ENCODE measurements at regions not wholly inside any gene's neighbourhood (a gene's known extent, or its start where the extent isn't known, plus 50 kb on each side); places are given as distances from the start of the nearest gene placed in this dataset.

DNA sequence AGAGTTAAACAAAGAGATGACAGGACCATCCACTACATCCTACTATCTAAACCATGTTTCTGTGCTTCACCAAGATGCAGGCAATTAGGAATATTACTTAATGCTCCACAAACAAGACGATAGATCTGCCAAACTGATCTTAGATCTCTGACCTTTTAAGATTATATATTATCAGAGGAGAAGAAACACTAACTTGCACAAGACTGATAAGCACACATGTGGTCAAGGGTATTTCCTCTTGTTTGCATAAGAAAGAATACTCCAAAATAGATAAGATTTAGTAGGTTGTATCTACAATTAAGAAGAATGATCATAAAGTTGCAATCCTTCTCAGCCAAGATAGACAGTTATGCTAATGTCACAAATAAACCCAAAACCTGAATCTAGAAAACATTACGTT lies 601.0 kb upstream of the ACO1 start:
- H3K27ac Mint-ChIP-seq, result no peak overlapping the region
- H3K23me2 ChIP-seq (ENCODE audit: insufficient read length, low read depth, low read length, poor library complexity, severe bottlenecking), result no peaks in the 10 kb centered on the region
- no peak overlapping the region for H2BK20ac ChIP-seq (ENCODE audit: low read depth, low read length, poor library complexity, severe bottlenecking)
- WGBS (ENCODE audit: extremely low coverage, insufficient read length, low lambda C conversion rate), result no CpG with 5 or more reads among the region's 2 CpGs
- no peaks in the 10 kb centered on the region for H3K79me1 ChIP-seq (ENCODE audit: insufficient read depth, low read depth, low read length, poor library complexity, severe bottlenecking)
- peaks cover 22 to 44% (median 32%) of the 10 kb centered on the region in 3 experiments for H3K36me3 Mint-ChIP-seq (ENCODE audit: insufficient read depth in 1 of 3, low read depth in 3 of 3)
- H3K4me1 Mint-ChIP-seq, result no peaks in the 10 kb centered on the region
- H2BK120ac ChIP-seq (ENCODE audit: low read depth, low read length, poor library complexity, severe bottlenecking), result no peak overlapping the region
- H3T11ph ChIP-seq (ENCODE audit: low read length), result no peak overlapping the region
- H3K23ac ChIP-seq (ENCODE audit: insufficient read length, low read depth, low read length), result no peak overlapping the region
- no peaks in the 10 kb centered on the region for H4K20me1 ChIP-seq (ENCODE audit: control insufficient read depth, insufficient read depth, insufficient read length)
- TF ChIP-seq, protein P1, sequence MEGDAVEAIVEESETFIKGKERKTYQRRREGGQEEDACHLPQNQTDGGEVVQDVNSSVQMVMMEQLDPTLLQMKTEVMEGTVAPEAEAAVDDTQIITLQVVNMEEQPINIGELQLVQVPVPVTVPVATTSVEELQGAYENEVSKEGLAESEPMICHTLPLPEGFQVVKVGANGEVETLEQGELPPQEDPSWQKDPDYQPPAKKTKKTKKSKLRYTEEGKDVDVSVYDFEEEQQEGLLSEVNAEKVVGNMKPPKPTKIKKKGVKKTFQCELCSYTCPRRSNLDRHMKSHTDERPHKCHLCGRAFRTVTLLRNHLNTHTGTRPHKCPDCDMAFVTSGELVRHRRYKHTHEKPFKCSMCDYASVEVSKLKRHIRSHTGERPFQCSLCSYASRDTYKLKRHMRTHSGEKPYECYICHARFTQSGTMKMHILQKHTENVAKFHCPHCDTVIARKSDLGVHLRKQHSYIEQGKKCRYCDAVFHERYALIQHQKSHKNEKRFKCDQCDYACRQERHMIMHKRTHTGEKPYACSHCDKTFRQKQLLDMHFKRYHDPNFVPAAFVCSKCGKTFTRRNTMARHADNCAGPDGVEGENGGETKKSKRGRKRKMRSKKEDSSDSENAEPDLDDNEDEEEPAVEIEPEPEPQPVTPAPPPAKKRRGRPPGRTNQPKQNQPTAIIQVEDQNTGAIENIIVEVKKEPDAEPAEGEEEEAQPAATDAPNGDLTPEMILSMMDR (conservative IDR thresholded peaks at IDR 0.05), result no peak
- H3K79me2 ChIP-seq (ENCODE audit: insufficient read depth, low read length), result no peaks in the 10 kb centered on the region
- H2BK15ac ChIP-seq (ENCODE audit: low read depth, low read length), result no peak overlapping the region
- H2AFZ ChIP-seq (ENCODE audit: low read length), result no peak overlapping the region
- peaks cover 36 to 43% of the 10 kb centered on the region in 2 experiments for H3K9me3 Mint-ChIP-seq
- no peaks in the 10 kb centered on the region for H3K4me1 ChIP-seq (ENCODE audit: insufficient read depth, low read length)
- H3K18ac ChIP-seq (ENCODE audit: insufficient read length, low read depth, low read length), result no peak overlapping the region
- H3K4me3 Mint-ChIP-seq, result no peak overlapping the region
- H4K91ac ChIP-seq (ENCODE audit: insufficient read length, low read depth, low read length), result no peak overlapping the region
- no peak overlapping the region for H4K8ac ChIP-seq (replicated peaks; ENCODE audit: insufficient read length, low read depth, low read length)
- no peak overlapping the region for H2BK12ac ChIP-seq (ENCODE audit: insufficient read length, low read depth, low read length)
- H2AK5ac ChIP-seq (ENCODE audit: insufficient read length, low read length), result no peak overlapping the region
- no peak overlapping the region for H3K4me2 ChIP-seq (ENCODE audit: insufficient read depth, insufficient read length, low read length)
- H3K4ac ChIP-seq (ENCODE audit: low read depth, low read length), result no peak overlapping the region
- no peak overlapping the region for H3K27ac ChIP-seq (ENCODE audit: insufficient read length, low read depth, low read length)
- H3K27me3 ChIP-seq (ENCODE audit: insufficient read depth, low read length), result no peaks in the 10 kb centered on the region
- no peak overlapping the region for H2BK5ac ChIP-seq (ENCODE audit: insufficient read length, low read length)
- H3K9ac ChIP-seq (ENCODE audit: extremely low read depth, insufficient read length, low read length), result no peak overlapping the region
- peaks cover 8% of the 10 kb centered on the region for H3K9me3 ChIP-seq (ENCODE audit: control insufficient read depth, low read depth, low read length)
- DNase-seq, result no peak
- H3K27me3 Mint-ChIP-seq (ENCODE audit: low read depth), result no peaks in the 10 kb centered on the region
- H3K56ac ChIP-seq (ENCODE audit: insufficient read length, low read depth, low read length), result no peak overlapping the region
- no peak overlapping the region for H4K5ac ChIP-seq (ENCODE audit: insufficient read length, low read depth, low read length)
- H3K14ac ChIP-seq (ENCODE audit: insufficient read depth, low read length), result no peak overlapping the region

Data from H9 (cell line).